Activated naive CD8-positive, alpha-beta T cell treated with anti-CD3 and anti-CD28 coated beads, Interleukin-2, amount 10 ng/mL, durations not matched to agents 7 days and 5 days (primary cell): ENCODE measurements at regions not wholly inside any gene's neighbourhood (a gene's known extent, or its start where the extent isn't known, plus 50 kb on each side); places are given as distances from the start of the nearest gene placed in this dataset.
"Not testable (repeated sequence)": the region's sequence is repeated elsewhere in the genome, so short reads cannot be mapped to it uniquely, and the experiment has no call there.

Experiments used
- ATAC-seq: fragments of 150-1000 bp; cut with Tn5 transposase; one replicate; pipeline ENCODE4 v1.10.0; 2021; ENCODE audit warnings: low read depth, moderate library complexity
- POLR2A ChIA-PET: fragments of 350-600 bp; sonication (Branson Sonifier 250); formaldehyde crosslinking; loops from one replicate; lab custom pipeline; 2021; ENCODE audit warnings: antibody characterized with exemption; lab: Charles Lee
- DNase-seq: peaks from one replicate; pipeline ENCODE4 v3.0.0; 2021
- H3K27ac Mint-ChIP-seq: one replicate; pipeline ENCODE4 v1.8.0; 2022; ENCODE audit warnings: mild to moderate bottlenecking, mixed read lengths
- H3K27me3 Mint-ChIP-seq: one replicate; pipeline ENCODE4 v1.8.0; 2022; ENCODE audit warnings: mild to moderate bottlenecking, moderate library complexity, mixed read lengths
- H3K36me3 Mint-ChIP-seq: one replicate; pipeline ENCODE4 v1.8.0; 2021; ENCODE audit warnings: mild to moderate bottlenecking, mixed read lengths
- H3K4me1 Mint-ChIP-seq: one replicate; pipeline ENCODE4 v1.8.0; 2021; ENCODE audit warnings: mixed read lengths
- H3K4me3 Mint-ChIP-seq: one replicate; pipeline ENCODE4 v1.8.0; 2022; ENCODE audit warnings: mild to moderate bottlenecking, moderate library complexity, mixed read lengths
- H3K9me3 Mint-ChIP-seq: one replicate; pipeline ENCODE4 v1.8.0; 2021; ENCODE audit warnings: mixed read lengths

DNA sequence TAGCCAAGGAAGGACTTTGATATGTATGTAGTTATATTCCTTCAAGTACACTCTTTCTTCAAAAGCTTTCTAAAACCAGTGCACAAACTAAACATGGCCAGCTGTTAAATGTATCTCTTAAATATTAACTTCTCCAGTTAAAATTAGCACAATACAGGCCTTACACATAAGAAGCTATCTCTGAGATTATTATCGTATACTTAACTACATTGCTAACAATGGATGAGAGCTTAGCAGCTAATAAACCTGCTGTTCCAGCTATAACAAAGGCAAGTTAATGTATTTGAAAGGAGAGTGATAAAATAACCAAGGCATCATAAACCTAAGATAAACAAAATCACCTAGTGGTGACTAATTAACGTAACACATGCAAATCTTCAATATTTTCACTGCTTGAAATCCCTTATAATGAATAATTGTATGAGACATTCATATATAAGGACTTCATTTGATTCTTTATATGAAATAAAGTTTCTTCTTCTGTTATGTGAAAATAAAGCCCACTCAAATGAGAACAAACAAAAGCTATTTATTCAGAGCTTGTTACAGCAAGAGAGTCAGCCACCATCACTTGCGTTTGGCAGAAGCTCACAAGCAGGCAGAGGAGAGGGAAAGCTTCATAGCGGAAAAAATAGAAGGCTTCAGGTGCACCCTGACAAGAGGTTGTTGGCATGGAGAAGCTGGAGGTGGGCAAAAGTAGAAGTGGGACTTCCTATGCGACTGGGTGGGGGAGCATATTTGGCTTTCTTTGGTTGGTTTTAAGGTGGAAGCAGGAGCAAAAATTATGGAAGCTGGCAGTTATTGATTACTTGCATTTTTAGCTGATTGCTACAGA lies 274.1 kb upstream of the CHRM3 start:
- ATAC-seq, result no peak
- Mint-ChIP-seq H3K4me1 (no peaks in the 10 kb centered on the region), H3K36me3 (no peaks in the 10 kb centered on the region), H3K27me3 (no peaks in the 10 kb centered on the region), H3K4me3 (no peak overlapping the region), H3K27ac (no peak overlapping the region), H3K9me3 (peaks cover 2% of the 10 kb centered on the region)
- no peak for DNase-seq
- POLR2A ChIA-PET, result no interaction called here

GRCh38 chr1:239107676-239108075 lies 278.7 kb upstream of the CHRM3 start:
- H3K4me3 Mint-ChIP-seq, result no peak overlapping the region
- no peaks in the 10 kb centered on the region for H3K36me3 Mint-ChIP-seq
- no peaks in the 10 kb centered on the region for H3K4me1 Mint-ChIP-seq
- POLR2A ChIA-PET, result interaction anchor here (0.7 kb wide), 1 partner anchor 9 kb away, joined by 4 read pairs; no protein-coding TSS in a partner anchor
- no peak overlapping the region for H3K27ac Mint-ChIP-seq
- no peak for DNase-seq
- no peak for ATAC-seq
- no peaks in the 10 kb centered on the region for H3K27me3 Mint-ChIP-seq
- H3K9me3 Mint-ChIP-seq, result peaks cover 2% of the 10 kb centered on the region

GRCh38 chr1:239106689-239107088 lies 279.7 kb upstream of the CHRM3 start:
- not testable (repeated sequence) for H3K4me1 Mint-ChIP-seq, DNase-seq, H3K36me3 Mint-ChIP-seq, H3K27ac Mint-ChIP-seq, H3K4me3 Mint-ChIP-seq, ATAC-seq, H3K9me3 Mint-ChIP-seq, H3K27me3 Mint-ChIP-seq
- POLR2A ChIA-PET, result interaction anchor here (0.7 kb wide), 1 partner anchor 8 kb away, joined by 4 read pairs; no protein-coding TSS in a partner anchor

DNA sequence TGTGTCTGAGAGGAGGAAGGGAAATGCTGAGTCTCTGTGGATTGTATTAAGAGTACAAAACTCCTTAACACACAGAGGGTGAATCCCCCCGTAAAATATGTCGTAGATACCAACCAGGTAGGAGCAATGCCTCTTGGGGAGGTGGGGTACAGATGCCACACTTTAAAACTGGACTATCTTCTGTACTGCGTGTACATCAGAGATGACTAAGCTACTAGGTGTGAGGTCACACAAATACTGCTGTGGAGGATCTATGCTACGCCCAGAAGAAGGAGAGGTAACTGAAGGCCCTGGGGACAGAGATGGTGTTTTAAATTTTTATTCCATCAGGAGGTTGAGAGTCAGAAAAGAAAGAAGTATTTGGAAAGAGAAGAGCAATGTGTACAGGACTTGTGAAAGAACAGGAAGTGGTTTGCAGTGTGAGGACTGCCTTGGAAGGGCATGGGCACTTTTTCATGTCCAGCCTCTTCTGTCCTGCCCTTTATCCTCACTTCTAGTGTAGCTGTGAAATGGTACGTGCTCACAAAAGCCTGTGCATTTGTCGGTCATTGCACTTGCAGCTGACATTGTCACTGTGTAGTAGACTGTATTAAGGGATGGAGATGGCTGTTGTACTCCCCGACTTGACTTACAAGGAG lies 287.8 kb upstream of the CHRM3 start:
- Mint-ChIP-seq H3K27me3 (no peaks in the 10 kb centered on the region), H3K4me3 (no peak overlapping the region), H3K4me1 (no peaks in the 10 kb centered on the region), H3K9me3 (no peaks in the 10 kb centered on the region), H3K27ac (no peak overlapping the region), H3K36me3 (no peaks in the 10 kb centered on the region)
- ATAC-seq (no peak), DNase-seq (no peak)
- POLR2A ChIA-PET, result interaction anchor here (0.6 kb wide), 1 partner anchor 9 kb away, joined by 4 read pairs; no protein-coding TSS in a partner anchor

- no peaks in the 10 kb centered on the region for H3K4me1 Mint-ChIP-seq
- H3K36me3 Mint-ChIP-seq, result no peaks in the 10 kb centered on the region
- DNase-seq (no peak), ATAC-seq (no peak)
- H3K27me3 Mint-ChIP-seq, result no peaks in the 10 kb centered on the region
- POLR2A ChIA-PET, result no interaction called here
- H3K9me3 Mint-ChIP-seq, result no peaks in the 10 kb centered on the region
- H3K4me3 Mint-ChIP-seq, result no peak overlapping the region
- H3K27ac Mint-ChIP-seq, result no peak overlapping the region
Measured at GRCh38 chr1:239091537-239091936, 294.8 kb upstream of the CHRM3 start.

GRCh38 chr1:239084459-239085080 lies 301.8 kb upstream of the CHRM3 start:
- no peak overlapping the region for H3K27ac Mint-ChIP-seq
- H3K9me3 Mint-ChIP-seq, result peaks cover 8% of the 10 kb centered on the region
- POLR2A ChIA-PET, result no interaction called here
- H3K27me3 Mint-ChIP-seq, result no peaks in the 10 kb centered on the region
- no peak overlapping the region for H3K4me3 Mint-ChIP-seq
- H3K4me1 Mint-ChIP-seq, result no peaks in the 10 kb centered on the region
- DNase-seq (no peak), ATAC-seq (no peak)
- H3K36me3 Mint-ChIP-seq, result no peaks in the 10 kb centered on the region

DNA sequence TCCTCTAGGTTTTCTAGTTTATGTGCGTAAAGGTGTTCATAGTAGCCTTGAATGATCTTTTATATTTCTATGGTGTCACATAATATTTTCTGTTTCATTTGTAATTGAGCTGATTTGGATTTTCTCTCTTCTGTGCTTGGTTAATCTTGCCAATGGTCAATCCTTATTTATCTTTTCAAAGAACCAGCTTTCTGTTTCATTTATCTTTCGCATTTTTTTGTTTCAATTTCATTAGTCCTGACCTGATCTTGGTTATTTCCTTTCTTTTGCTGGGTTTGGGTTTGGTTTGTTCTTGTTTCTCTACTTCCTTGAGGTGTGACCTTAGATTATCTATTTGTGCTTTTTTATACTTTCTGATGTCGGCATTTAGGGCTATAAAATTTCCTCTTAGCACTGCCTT lies 304.4 kb upstream of the CHRM3 start:
- DNase-seq, POLR2A ChIA-PET, H3K4me1 Mint-ChIP-seq, ATAC-seq, H3K27ac Mint-ChIP-seq, H3K4me3 Mint-ChIP-seq, H3K9me3 Mint-ChIP-seq, H3K36me3 Mint-ChIP-seq, H3K27me3 Mint-ChIP-seq: not testable (repeated sequence)

DNA sequence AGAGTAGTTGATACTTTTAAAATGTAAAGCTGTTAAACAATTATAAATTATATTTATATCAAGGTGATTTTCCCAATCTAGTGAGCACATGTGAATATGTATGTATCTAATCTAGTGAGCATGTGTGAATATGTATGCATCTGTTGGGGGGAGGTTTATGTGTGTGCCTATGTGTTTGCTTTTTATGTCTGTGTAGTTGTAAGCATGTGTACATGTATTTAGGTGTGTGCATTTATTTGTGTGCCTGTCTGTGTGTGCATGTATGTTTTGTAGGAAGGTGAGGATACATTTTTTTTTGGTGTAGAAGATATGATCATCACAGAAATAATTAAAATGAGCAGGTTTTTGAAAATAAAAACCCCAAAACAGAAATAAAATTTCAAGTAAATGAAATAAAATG lies 318.9 kb upstream of the CHRM3 start:
- H3K4me1 Mint-ChIP-seq, result no peaks in the 10 kb centered on the region
- H3K9me3 Mint-ChIP-seq, result no peaks in the 10 kb centered on the region
- ATAC-seq, result no peak
- H3K27me3 Mint-ChIP-seq, result no peaks in the 10 kb centered on the region
- H3K36me3 Mint-ChIP-seq, result no peaks in the 10 kb centered on the region
- no peak overlapping the region for H3K4me3 Mint-ChIP-seq
- no peak overlapping the region for H3K27ac Mint-ChIP-seq
- POLR2A ChIA-PET, result no interaction called here
- no peak for DNase-seq

DNA sequence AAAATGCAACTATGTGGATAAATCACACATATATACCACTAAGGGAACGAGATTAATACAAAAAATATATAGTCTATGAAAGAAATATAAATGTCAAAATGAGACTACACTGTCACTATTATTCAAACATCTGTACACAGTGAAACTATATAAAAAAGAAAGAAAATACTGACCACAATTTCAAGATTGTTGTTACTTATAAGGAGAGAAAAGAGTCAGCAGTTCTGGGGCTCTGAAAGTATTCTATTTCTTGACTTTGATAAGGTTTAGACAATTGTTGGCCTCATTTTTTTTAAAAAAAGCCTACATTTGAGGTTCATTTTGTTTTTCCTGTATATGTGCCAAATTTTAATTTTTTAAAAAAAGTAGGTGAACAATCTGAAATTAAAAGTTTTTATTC lies 319.3 kb upstream of the CHRM3 start:
- Mint-ChIP-seq H3K36me3 (no peaks in the 10 kb centered on the region), H3K27ac (no peak overlapping the region), H3K27me3 (no peaks in the 10 kb centered on the region), H3K4me3 (no peak overlapping the region), H3K4me1 (no peaks in the 10 kb centered on the region), H3K9me3 (no peaks in the 10 kb centered on the region)
- DNase-seq (no peak), ATAC-seq (no peak)
- POLR2A ChIA-PET, result no interaction called here

GRCh38 chr1:239061770-239062169 lies 324.6 kb upstream of the CHRM3 start:
- ATAC-seq, result no peak
- Mint-ChIP-seq H3K27ac (no peak overlapping the region), H3K4me1 (no peaks in the 10 kb centered on the region), H3K27me3 (no peaks in the 10 kb centered on the region), H3K4me3 (no peak overlapping the region), H3K36me3 (no peaks in the 10 kb centered on the region), H3K9me3 (no peaks in the 10 kb centered on the region)
- POLR2A ChIA-PET, result no interaction called here
- no peak for DNase-seq

DNA sequence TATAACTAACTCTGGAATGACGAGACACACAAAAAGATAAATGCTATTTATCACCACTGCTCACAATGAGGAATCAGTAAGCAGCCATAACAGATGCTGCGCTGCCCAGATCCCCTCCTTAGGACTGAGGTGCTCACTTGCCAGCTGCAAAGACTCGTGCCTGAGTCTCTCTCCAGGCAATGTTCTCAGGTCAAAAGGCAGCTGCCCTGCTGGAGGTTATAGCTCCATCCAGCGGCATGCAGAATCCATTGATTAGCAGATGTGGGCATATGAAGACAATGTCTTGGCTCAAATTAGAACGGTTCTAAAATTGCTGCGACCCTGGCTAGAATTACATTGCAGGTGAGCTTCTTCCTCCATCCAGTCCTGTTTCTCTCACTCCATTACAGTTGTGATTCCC lies 328.2 kb upstream of the CHRM3 start:
- DNase-seq, result no peak
- Mint-ChIP-seq H3K9me3 (peaks cover 2% of the 10 kb centered on the region), H3K36me3 (no peaks in the 10 kb centered on the region), H3K4me3 (no peak overlapping the region), H3K4me1 (no peaks in the 10 kb centered on the region), H3K27me3 (no peaks in the 10 kb centered on the region), H3K27ac (no peak overlapping the region)
- POLR2A ChIA-PET, result no interaction called here
- no peak for ATAC-seq

GRCh38 chr1:239056940-239057339 lies 329.4 kb upstream of the CHRM3 start:
- Mint-ChIP-seq H3K4me3 (no peak overlapping the region), H3K36me3 (no peaks in the 10 kb centered on the region), H3K9me3 (peaks cover 2% of the 10 kb centered on the region), H3K4me1 (no peaks in the 10 kb centered on the region), H3K27ac (no peak overlapping the region), H3K27me3 (no peaks in the 10 kb centered on the region)
- DNase-seq (no peak), ATAC-seq (no peak)
- POLR2A ChIA-PET, result no interaction called here

- no peaks in the 10 kb centered on the region for H3K27me3 Mint-ChIP-seq
- peaks cover 2% of the 10 kb centered on the region for H3K9me3 Mint-ChIP-seq
- no peak overlapping the region for H3K4me3 Mint-ChIP-seq
- no peaks in the 10 kb centered on the region for H3K36me3 Mint-ChIP-seq
- no peak overlapping the region for H3K27ac Mint-ChIP-seq
- ATAC-seq (no peak), DNase-seq (no peak)
- POLR2A ChIA-PET, result no interaction called here
- H3K4me1 Mint-ChIP-seq, result no peaks in the 10 kb centered on the region
Measured at GRCh38 chr1:239053279-239053678, 333.1 kb upstream of the CHRM3 start.

DNA sequence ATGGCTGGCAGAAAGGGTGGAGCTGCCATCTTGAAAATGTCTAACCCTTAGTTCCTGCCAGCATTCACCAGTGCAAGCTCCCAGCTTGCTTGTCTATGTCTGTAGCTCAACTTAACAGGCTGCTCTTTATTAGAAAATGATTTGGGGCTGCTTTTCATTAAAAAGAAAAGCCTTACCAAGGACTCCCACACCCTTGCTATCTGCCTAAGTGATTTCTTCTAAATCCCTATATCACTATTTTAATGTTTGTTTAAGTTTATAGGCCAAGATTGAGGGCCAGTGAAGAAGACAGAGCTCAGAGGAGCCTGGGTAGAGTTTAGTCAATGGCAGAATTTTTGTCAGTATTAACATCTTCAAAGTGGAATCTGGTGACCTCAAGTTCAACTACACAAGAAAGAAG lies 336.8 kb upstream of the CHRM3 start:
- Mint-ChIP-seq H3K4me3 (no peak overlapping the region), H3K27me3 (no peaks in the 10 kb centered on the region), H3K36me3 (no peaks in the 10 kb centered on the region), H3K27ac (no peak overlapping the region), H3K4me1 (no peaks in the 10 kb centered on the region), H3K9me3 (no peaks in the 10 kb centered on the region)
- no peak for DNase-seq
- POLR2A ChIA-PET, result no interaction called here
- ATAC-seq, result no peak
